GM18951 (cell line): ENCODE measurements at regions not wholly inside any gene's neighbourhood (a gene's known extent, or its start where the extent isn't known, plus 50 kb on each side); places are given as distances from the start of the nearest gene placed in this dataset.

ENCODE experiments used
- POLR2A ChIP-seq: IDR thresholded peaks from 4 replicates; pipeline ENCODE4 v1.6.1; 2011; ENCODE audit warnings: mild to moderate bottlenecking; ENCODE audit not compliant: insufficient read length, insufficient read depth; ENCODE audit errors: extremely low read depth
- in situ Hi-C: fragments of 300-500 bp; cut with MboI; formaldehyde crosslinking; loops from one replicate; pipeline ENCODE4 v1.12.0; 2022; ENCODE audit warnings: low sequenced_read_pairs, mixed read lengths, inconsistent platforms; ENCODE audit not compliant: unreplicated experiment

GRCh38 chr15:62218841-62219240, 53.8 kb upstream of the C2CD4B start:
- TF ChIP-seq POLR2A = no peak
- in situ Hi-C loops = no loop called here

GRCh38 chr15:62219799-62220198, 54.7 kb upstream of the C2CD4B start:
- no peak for TF ChIP-seq POLR2A
- in situ Hi-C loops = no loop called here

DNA sequence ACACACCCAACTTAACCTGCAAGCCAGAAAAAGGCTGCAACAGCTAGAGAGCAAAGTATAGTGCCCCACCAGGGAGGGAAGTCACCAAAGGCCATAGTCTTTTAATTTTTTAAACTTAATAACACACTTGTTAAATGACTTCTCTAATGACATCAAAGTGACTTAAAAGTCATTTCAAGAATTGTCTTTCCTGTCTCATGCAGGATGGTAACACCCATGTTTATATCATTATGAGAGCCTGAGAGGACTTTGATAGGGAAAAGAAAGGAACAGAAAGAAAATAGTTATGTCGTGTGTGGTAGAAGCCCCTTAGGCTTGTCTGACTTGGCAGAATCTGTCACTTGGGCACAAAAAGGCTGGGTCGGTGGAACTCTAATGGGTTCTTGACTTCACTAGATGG, 57.9 kb upstream of the C2CD4B start:
- no peak for TF ChIP-seq POLR2A
- in situ Hi-C loops = no loop called here

GRCh38 chr15:62228604-62229003, 63.5 kb upstream of the C2CD4B start:
- in situ Hi-C loops = no loop called here
- no peak for TF ChIP-seq POLR2A

DNA sequence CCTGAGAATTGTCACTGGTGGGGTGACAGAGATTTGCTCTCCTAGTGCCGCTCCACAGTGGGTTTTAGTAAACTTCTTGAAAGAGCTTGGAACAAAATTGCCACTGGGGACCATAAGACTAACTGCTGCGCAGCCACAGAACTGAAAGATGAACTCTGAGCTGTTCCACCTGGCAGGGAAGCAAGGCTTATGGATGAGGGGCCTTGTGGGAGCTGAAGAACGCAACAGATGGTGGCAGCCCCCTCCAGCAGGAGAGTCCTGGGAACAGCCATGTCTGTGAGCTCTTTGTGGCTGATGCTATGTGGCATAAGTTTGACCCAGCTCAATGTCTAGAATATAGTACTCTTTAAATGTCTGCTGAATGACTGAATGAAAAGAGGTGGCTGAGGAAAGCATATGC, 66.8 kb upstream of the C2CD4B start:
- no peak for TF ChIP-seq POLR2A
- in situ Hi-C loops = no loop called here

DNA sequence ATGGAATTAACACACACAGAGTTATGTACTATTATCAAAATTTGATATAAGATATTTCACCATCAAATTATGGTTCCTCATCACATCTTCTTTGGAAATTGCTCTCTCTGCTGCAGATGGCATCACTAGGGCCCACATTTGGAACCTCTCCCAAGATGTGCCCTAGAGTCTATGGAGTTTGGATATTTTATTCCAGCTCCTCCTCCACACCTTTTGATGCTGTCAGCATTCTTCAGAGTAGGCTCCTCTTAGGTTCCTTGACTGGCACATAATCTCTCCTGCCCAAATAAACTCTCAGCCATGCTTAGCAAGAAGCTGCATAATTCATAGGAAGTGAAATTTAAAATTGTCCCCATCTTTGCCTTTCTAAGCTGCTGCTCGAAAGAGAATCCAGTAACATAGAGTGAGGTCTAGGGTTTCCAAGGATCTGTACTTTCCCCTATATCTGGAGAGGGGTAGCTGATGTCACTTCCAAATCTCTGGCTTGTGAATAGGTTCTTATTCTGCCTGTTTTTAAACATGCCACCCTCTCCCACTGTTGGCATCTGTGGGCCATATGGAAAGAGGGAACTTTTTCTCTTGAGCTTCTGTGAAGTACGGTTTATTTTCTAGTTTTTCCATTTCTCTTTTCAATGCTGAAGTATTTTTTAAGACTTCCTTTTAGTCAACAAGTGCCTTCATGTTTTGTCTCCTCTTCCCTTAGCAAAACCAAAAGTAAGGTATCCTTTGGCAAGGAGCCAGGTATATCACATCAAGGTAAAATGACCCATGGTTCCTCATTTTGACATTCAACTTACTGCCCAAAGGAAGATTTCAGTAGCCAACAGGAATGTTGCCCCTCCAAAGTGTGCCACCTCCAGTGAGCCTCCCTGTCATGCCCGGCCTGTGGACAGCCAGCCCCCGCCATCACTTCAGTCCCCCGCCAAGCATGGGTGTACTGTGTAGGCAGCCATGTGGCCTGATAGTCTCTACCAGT, 75.3 kb upstream of the C2CD4B start:
- no peak for TF ChIP-seq POLR2A
- in situ Hi-C loops = no loop called here

DNA sequence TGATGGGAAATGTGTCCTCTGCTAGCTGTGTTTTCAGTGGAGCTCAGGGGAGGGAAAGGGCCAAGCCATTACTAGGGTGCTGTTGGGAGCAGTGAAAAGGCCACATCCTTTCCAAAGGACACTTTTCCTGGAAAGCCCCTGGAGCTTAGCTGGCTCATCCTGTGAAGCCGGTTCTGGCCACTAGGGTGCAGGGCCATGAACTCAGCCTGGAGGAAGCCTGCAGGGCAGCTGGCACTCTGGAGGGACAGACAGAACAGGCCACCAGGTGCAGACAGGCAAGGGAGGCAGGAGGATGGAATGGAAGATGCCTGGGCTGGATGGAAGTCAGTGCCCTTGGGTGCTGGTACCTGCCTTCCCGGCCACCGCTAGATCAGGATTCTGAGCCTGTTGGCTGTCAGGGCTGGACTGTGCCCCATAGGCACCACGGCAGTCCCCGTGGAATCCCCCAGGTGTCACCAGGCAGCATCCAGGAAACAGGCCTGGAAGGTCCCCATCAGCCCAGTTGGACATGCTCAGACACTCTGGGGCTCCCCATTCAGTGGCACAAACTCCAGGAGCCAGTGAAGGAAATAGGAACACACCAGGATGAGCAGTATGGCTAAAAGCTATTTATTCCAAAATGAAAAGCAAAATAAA, 76.2 kb upstream of the C2CD4B start:
- in situ Hi-C loops = no loop called here
- no peak for TF ChIP-seq POLR2A

DNA sequence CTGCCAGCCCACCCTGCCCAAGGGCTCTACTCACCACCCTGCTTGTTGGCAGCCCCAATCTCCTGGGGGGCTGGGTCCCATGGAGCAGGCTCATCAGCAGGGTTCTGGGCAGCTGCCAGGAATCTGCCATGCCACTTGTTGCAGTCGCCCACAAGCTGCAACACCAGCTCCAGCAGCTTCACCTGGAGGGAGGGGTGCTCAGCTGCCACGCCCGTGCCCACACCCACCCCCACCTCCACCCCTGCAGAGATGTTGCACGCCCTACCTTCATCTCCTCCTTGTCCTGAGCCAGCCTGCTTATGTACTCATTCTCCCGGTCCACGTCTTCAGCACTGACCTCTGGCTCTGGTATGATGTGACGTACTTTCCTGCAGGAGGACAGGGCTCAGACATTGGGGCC, 77.9 kb upstream of the C2CD4B start:
- no peak for TF ChIP-seq POLR2A
- in situ Hi-C loops = no loop called here

DNA sequence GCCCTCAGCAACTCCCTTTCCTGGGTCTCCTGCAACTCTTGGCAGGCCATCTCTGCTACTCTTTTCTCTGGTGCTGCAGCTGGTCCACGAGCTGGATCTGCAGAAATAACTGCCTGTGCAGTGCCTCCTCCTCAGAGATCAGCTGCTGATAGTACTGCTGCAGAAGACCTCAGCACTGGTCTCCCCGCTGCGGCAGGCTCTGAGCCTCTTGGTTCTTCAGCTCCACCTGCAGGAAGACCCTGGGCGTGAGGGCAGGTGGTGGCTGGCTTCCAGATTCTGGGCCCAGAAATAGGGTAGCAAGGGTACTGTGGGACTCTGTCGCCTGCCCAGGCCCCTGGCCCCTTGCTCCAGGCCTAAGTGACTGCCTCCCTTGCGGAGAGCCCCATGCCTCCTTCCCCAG, 79.7 kb upstream of the C2CD4B start:
- in situ Hi-C loops = no loop called here
- TF ChIP-seq POLR2A = no peak

- no peak for TF ChIP-seq POLR2A
- in situ Hi-C loops = no loop called here
Measured at GRCh38 chr15:62248277-62248984, 83.3 kb upstream of the C2CD4B start.

DNA sequence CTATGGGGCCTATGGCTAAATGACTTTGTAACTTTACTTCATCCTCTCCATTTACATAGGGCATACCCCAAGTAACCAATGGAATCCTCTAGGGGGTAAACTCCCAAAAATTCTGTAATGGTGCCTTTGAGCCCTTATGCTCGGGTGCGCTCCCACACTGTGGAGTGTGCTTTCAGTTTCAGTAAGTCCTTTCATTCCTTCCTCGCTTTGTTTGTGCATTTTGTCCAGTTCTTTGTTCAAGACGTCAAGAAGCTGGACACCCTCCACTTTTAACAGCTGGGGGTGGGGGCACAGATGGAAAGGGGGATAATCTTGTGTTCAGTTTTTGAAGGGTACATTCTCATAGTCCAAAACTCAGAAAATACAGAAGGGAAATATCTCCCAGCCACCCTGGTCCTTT, 84.4 kb upstream of the C2CD4B start:
- in situ Hi-C loops = no loop called here
- no peak for TF ChIP-seq POLR2A

GRCh38 chr15:62250186-62250585, 85.1 kb upstream of the C2CD4B start:
- no peak for TF ChIP-seq POLR2A
- in situ Hi-C loops = no loop called here

- in situ Hi-C loops = no loop called here
- no peak for TF ChIP-seq POLR2A
Measured at GRCh38 chr15:62250978-62251377, 85.9 kb upstream of the C2CD4B start.
